Endothelial cell of umbilical vein (primary cell): ENCODE measurements at regions not wholly inside any gene's neighbourhood (a gene's known extent, or its start where the extent isn't known, plus 50 kb on each side); places are given as distances from the start of the nearest gene placed in this dataset.

ENCODE experiments used
- BruUV-seq: library from RNA; stranded (reverse); fragments of 400-500 nt; replicated peaks from 2 replicates; lab custom pipeline; 2021; lab: Mats Ljungman, UMichigan
- CTCF ChIA-PET: fragments of 300-600, 350-600 bp; sonication (Branson Sonifier 250); formaldehyde crosslinking; loops from one replicate; lab custom pipeline; 2021; ENCODE audit warnings: antibody characterized with exemption, inconsistent platforms; lab: Charles Lee
- POLR2A ChIA-PET: fragments of 300-600, 350-600 bp; sonication (Branson Sonifier 250); formaldehyde crosslinking; loops from one replicate; lab custom pipeline; 2021; ENCODE audit warnings: antibody characterized with exemption, inconsistent platforms; lab: Charles Lee
- DNase-seq: peaks from one replicate; pipeline ENCODE4 v3.0.0-alpha.2; 2011; ENCODE audit warnings: low read depth, low spot score
- FAIRE-seq: peaks from 2 replicates; lab custom pipeline; 2011; peaks lifted over from hg19 to GRCh38; lab: Jason Lieb, UNC
- H2AFZ ChIP-seq: 2 replicates; pipeline ENCODE4 v1.6.0; 2012; ENCODE audit warnings: low read depth, low read length, control low read depth, inconsistent platforms
- H3K27ac ChIP-seq: 2 replicates; pipeline ENCODE4 v1.5.1; 2011; ENCODE audit warnings: low read depth, mild to moderate bottlenecking, control low read depth, low read length, moderate library complexity; ENCODE audit not compliant: insufficient read depth
- H3K27me3 ChIP-seq, 2 experiments: 2 replicates each; pipeline versions ENCODE4 v1.6.0 to v1.6.1; 2011; ENCODE audit warnings: low read length in 2 of 2, mixed read lengths in 1 of 2; ENCODE audit not compliant: control insufficient read depth in 2 of 2, insufficient read depth in 2 of 2
- H3K36me3 ChIP-seq, 2 experiments: 2 replicates in 1 of 2; 3 replicates in 1 of 2; pipeline ENCODE4 v1.5.1; 2011; ENCODE audit warnings: low read length in 2 of 2, mild to moderate bottlenecking in 1 of 2, moderate library complexity in 1 of 2; ENCODE audit not compliant: control insufficient read depth in 2 of 2, insufficient read depth in 2 of 2; ENCODE audit errors: extremely low read depth in 1 of 2
- H3K4me1 ChIP-seq: 3 replicates; pipeline ENCODE4 v1.5.1; 2011; ENCODE audit warnings: mild to moderate bottlenecking, low read length; ENCODE audit not compliant: control insufficient read depth, insufficient read depth; ENCODE audit errors: extremely low read depth
- H3K4me2 ChIP-seq: 2 replicates; pipeline ENCODE4 v1.6.1; 2011; ENCODE audit warnings: low read length, control low read depth, mixed read lengths; ENCODE audit not compliant: insufficient read depth
- H3K4me3 ChIP-seq, 3 experiments: fragments of 200-600 bp in 1 of 3; sonication (generic), shearing (Covaris generic) in 1 of 3; replicated peaks in 1 of 3; 2 replicates each; pipeline ENCODE4 v1.5.1; 2011 to 2016; ENCODE audit warnings: control low read depth in 3 of 3, low read length in 3 of 3, mild to moderate bottlenecking in 2 of 3, inconsistent platforms in 1 of 3, low read depth in 1 of 3, moderate library complexity in 1 of 3; ENCODE audit not compliant: insufficient read depth in 1 of 3
- H3K79me2 ChIP-seq: 2 replicates; pipeline ENCODE4 v1.6.0; 2012; ENCODE audit warnings: low read length, inconsistent platforms; ENCODE audit not compliant: control insufficient read depth, insufficient read depth
- H3K9ac ChIP-seq: replicated peaks from 2 replicates; pipeline ENCODE3; 2011; ENCODE audit warnings: low read length, control low read depth; ENCODE audit not compliant: insufficient read depth; ENCODE audit errors: extremely low read depth
- H3K9me1 ChIP-seq: replicated peaks from 3 replicates; pipeline ENCODE4 v1.6.0; 2011; ENCODE audit warnings: mild to moderate bottlenecking, low read length; ENCODE audit not compliant: control insufficient read depth, insufficient read depth; ENCODE audit errors: extremely low read depth
- H3K9me3 ChIP-seq: replicated peaks from 2 replicates; pipeline ENCODE4 v1.5.1; 2012; ENCODE audit warnings: low read length, inconsistent platforms; ENCODE audit not compliant: control insufficient read depth, insufficient read depth
- H4K20me1 ChIP-seq: replicated peaks from 2 replicates; pipeline ENCODE3; 2011; ENCODE audit warnings: mild to moderate bottlenecking, low read length; ENCODE audit not compliant: control insufficient read depth, insufficient read depth; ENCODE audit errors: extremely low read depth
- EZH2 ChIP-seq: IDR thresholded peaks from 2 replicates; pipeline ENCODE4 v1.6.1; 2012; ENCODE audit warnings: borderline replicate concordance, low read depth, mild to moderate bottlenecking, moderate library complexity, low read length, inconsistent platforms; ENCODE audit not compliant: severe bottlenecking
- FOS ChIP-seq: IDR thresholded peaks from 2 replicates; pipeline ENCODE4 v1.6.1; 2011; ENCODE audit warnings: mild to moderate bottlenecking, low read length, moderate library complexity, borderline replicate concordance; ENCODE audit not compliant: insufficient read depth
- GATA2 ChIP-seq: IDR thresholded peaks from 2 replicates; pipeline ENCODE4 v1.7.0; 2011; ENCODE audit warnings: low read depth, mild to moderate bottlenecking, moderate library complexity, mixed read lengths, low read length; ENCODE audit not compliant: insufficient read length, insufficient read depth
- JUN ChIP-seq: IDR thresholded peaks from 2 replicates; pipeline ENCODE4 v1.6.1; 2011; ENCODE audit warnings: borderline replicate concordance, low read depth; ENCODE audit not compliant: insufficient read length, insufficient read depth
- MYC ChIP-seq: IDR thresholded peaks from one replicate; pipeline ENCODE4 v1.6.1; 2011; ENCODE audit warnings: mild to moderate bottlenecking, low read depth, low read length
- POLR2A ChIP-seq: IDR thresholded peaks from 2 replicates; pipeline ENCODE4 v1.6.1; 2012; ENCODE audit warnings: low read depth, mild to moderate bottlenecking, control low read depth, low read length
- POLR2AphosphoS5 ChIP-seq: IDR thresholded peaks from 2 replicates; pipeline ENCODE4 v1.6.1; 2012; ENCODE audit warnings: low read depth, mild to moderate bottlenecking, control low read depth, low read length, moderate library complexity; ENCODE audit not compliant: insufficient read depth
- dilution Hi-C: fragments of 300-500 bp; cut with MboI; formaldehyde crosslinking; loops from one replicate; pipeline ENCODE4 v1.15.0; 2019; ENCODE audit warnings: low sequenced_read_pairs; ENCODE audit not compliant: extremely low pct_ligation_motif_present
- intact Hi-C: fragments of 100-400 bp; cut with micrococcal nuclease; formaldehyde crosslinking; loops from one replicate; pipeline ENCODE4 v1.10.0; 2022
- TF ChIP-seq, protein P1 (sequence below), 2 donors: IDR thresholded peaks; 1 replicate in 1 of 2; 2 replicates in 1 of 2; pipeline ENCODE4 v1.5.1; 2011; ENCODE audit warnings: low read length in 2 of 2, mild to moderate bottlenecking in 2 of 2, moderate library complexity in 2 of 2, control low read depth in 1 of 2, inconsistent platforms in 1 of 2, low read depth in 1 of 2; ENCODE audit not compliant: insufficient read depth in 1 of 2; ENCODE audit errors: extremely low read depth in 1 of 2
- TF ChIP-seq, protein P2 (sequence below): IDR thresholded peaks from 2 replicates; pipeline ENCODE4 v1.6.1; 2011; ENCODE audit not compliant: insufficient read depth, insufficient read length

DNA sequence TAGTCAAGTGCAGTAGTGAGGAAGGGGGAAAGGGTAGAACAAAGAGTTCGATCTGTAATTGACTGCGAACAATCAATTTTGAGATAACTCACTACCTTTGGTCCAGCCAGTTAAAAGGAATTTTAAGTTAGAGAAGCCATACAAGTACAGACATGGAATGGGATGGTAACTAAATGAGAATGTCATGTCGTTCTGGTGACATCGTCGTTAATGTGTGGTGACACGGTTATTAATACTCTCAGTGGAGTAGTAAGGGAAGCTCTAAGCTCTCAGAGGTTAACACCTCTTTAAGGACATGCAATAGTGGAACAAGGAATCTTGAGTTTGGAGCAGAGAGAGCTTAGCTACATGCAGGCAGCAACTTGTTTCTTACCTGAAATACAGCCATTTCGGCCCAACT, 154.9 kb upstream of the KLF12 start:
- CTCF ChIA-PET = interaction anchor here (0.5 to 4.9 kb wide), 9 partner anchors 11 to 969 kb away, joined by 3 to 89 read pairs (median 6); partner anchors contain the start of gene KLF12
- intact Hi-C loops = loop anchor here (5.0 to 10.0 kb wide), 2 partner anchors 244 to 342 kb away; no protein-coding TSS in a partner anchor

More for the DNA sequence above, 154.9 kb upstream of the KLF12 start:
- POLR2A ChIA-PET = no interaction called here
- BruUV-seq = no TSS peak
- Histone ChIP-seq H3K4me3 (no peak overlapping the region), H3K27ac (no peak overlapping the region), H3K4me1 (peaks cover 4% of the 10 kb centered on the region), H3K27me3 (no peaks in the 10 kb centered on the region), H4K20me1 (no peaks in the 10 kb centered on the region), H3K9ac (no peak overlapping the region), H3K9me1 (no peaks in the 10 kb centered on the region), H3K36me3 (no peaks in the 10 kb centered on the region), H3K4me2 (no peak overlapping the region), H2AFZ (no peak overlapping the region), H3K79me2 (no peaks in the 10 kb centered on the region), H3K9me3 (no peaks in the 10 kb centered on the region)
- DNase-seq (no peak), FAIRE-seq (no peak)
- dilution Hi-C loops = no loop called here
- TF ChIP-seq POLR2AphosphoS5 (no peak), GATA2 (no peak), EZH2 (no peak), POLR2A (no peak), FOS (no peak), MYC (no peak), JUN (no peak)
- TF ChIP-seq, protein P1, sequence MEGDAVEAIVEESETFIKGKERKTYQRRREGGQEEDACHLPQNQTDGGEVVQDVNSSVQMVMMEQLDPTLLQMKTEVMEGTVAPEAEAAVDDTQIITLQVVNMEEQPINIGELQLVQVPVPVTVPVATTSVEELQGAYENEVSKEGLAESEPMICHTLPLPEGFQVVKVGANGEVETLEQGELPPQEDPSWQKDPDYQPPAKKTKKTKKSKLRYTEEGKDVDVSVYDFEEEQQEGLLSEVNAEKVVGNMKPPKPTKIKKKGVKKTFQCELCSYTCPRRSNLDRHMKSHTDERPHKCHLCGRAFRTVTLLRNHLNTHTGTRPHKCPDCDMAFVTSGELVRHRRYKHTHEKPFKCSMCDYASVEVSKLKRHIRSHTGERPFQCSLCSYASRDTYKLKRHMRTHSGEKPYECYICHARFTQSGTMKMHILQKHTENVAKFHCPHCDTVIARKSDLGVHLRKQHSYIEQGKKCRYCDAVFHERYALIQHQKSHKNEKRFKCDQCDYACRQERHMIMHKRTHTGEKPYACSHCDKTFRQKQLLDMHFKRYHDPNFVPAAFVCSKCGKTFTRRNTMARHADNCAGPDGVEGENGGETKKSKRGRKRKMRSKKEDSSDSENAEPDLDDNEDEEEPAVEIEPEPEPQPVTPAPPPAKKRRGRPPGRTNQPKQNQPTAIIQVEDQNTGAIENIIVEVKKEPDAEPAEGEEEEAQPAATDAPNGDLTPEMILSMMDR (IDR thresholded peaks at IDR 0.05; ENCODE audit: extremely low read depth in 1 of 2, insufficient read depth in 1 of 2, low read depth in 1 of 2, low read length in 2 of 2) = no peak
- TF ChIP-seq, protein P2, sequence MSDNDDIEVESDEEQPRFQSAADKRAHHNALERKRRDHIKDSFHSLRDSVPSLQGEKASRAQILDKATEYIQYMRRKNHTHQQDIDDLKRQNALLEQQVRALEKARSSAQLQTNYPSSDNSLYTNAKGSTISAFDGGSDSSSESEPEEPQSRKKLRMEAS = no peak
